CD4-positive, alpha-beta T cell (primary cell): ENCODE measurements at regions not wholly inside any gene's neighbourhood (a gene's known extent, or its start where the extent isn't known, plus 50 kb on each side); places are given as distances from the start of the nearest gene placed in this dataset.
"Not testable (repeated sequence)": the region's sequence is repeated elsewhere in the genome, so short reads cannot be mapped to it uniquely, and the experiment has no call there.

Experiments
- ATAC-seq: fragments of 200-7000 bp; cut with Tn5 transposase; one replicate; pipeline ENCODE4 v1.10.0; 2022; ENCODE audit warnings: mild to moderate bottlenecking; ENCODE audit not compliant: poor library complexity
- CTCF ChIA-PET: fragments of 350-600 bp; sonication (Branson Sonifier 250); formaldehyde crosslinking; loops from one replicate; lab custom pipeline; 2021; ENCODE audit warnings: antibody characterized with exemption, inconsistent platforms; lab: Charles Lee
- POLR2A ChIA-PET: fragments of 350-600 bp; sonication (Branson Sonifier 250); formaldehyde crosslinking; loops from one replicate; lab custom pipeline; 2021; ENCODE audit warnings: antibody characterized with exemption, inconsistent platforms; lab: Charles Lee
- DNase-seq, 14 experiments: peaks; one replicate each; pipeline ENCODE4 v3.0.0-alpha.2; 2013 to 2020; ENCODE audit warnings: mixed read lengths in 2 of 14
- H3K27ac ChIP-seq, 2 donors: one replicate each; pipeline versions ENCODE4 v1.5.1 to v1.7.0; 2013; ENCODE audit warnings: low read length in 2 of 2, low read depth in 1 of 2, mild to moderate bottlenecking in 1 of 2
- H3K27me3 ChIP-seq, 2 experiments: 1 replicate in 1 of 2; 2 replicates in 1 of 2; pipeline versions ENCODE4 v1.6.1 to v1.7.0; 2013; ENCODE audit warnings: low read length in 2 of 2, control low read depth in 1 of 2, mild to moderate bottlenecking in 1 of 2, moderate library complexity in 1 of 2; ENCODE audit not compliant: insufficient read depth in 2 of 2, control insufficient read depth in 1 of 2
- H3K36me3 ChIP-seq: one replicate; pipeline ENCODE4 v1.6.1; 2013; ENCODE audit warnings: low read length, control low read depth; ENCODE audit not compliant: insufficient read depth
- H3K4me1 ChIP-seq: one replicate; pipeline ENCODE4 v1.6.1; 2013; ENCODE audit warnings: low read length, control low read depth; ENCODE audit not compliant: insufficient read depth
- H3K4me3 ChIP-seq: one replicate; pipeline ENCODE4 v1.5.1; 2013; ENCODE audit warnings: mild to moderate bottlenecking, low read length, moderate library complexity
- H3K9me3 ChIP-seq, 2 experiments: 1 replicate in 1 of 2; 2 replicates in 1 of 2; pipeline versions ENCODE4 v1.6.1 to v1.7.0; 2013; ENCODE audit warnings: low read length in 2 of 2, mild to moderate bottlenecking in 2 of 2, control low read depth in 1 of 2, moderate library complexity in 1 of 2; ENCODE audit not compliant: control insufficient read depth in 1 of 2, insufficient read depth in 1 of 2
- H3K27ac Mint-ChIP-seq: one replicate; pipeline ENCODE4 v1.8.0; 2020; ENCODE audit warnings: mixed read lengths
- H3K27me3 Mint-ChIP-seq: one replicate; pipeline ENCODE4 v1.8.0; 2021; ENCODE audit warnings: mixed read lengths
- H3K36me3 Mint-ChIP-seq: one replicate; pipeline ENCODE4 v1.8.0; 2021; ENCODE audit warnings: low read depth, mixed read lengths
- H3K4me1 Mint-ChIP-seq: one replicate; pipeline ENCODE4 v1.8.0; 2021; ENCODE audit warnings: low read depth, mixed read lengths
- H3K4me3 Mint-ChIP-seq: one replicate; pipeline ENCODE4 v1.8.0; 2020; ENCODE audit warnings: mild to moderate bottlenecking, mixed read lengths
- H3K9me3 Mint-ChIP-seq: one replicate; pipeline ENCODE4 v1.8.0; 2020; ENCODE audit warnings: mixed read lengths
- CTCF ChIP-seq: fragments of 200-600 bp; IDR thresholded peaks from one replicate; pipeline ENCODE4 v1.8.0; 2022; ENCODE audit warnings: antibody characterized with exemption, mild to moderate bottlenecking
- intact Hi-C, 2 experiments: fragments of 100-400 bp; cut with DNase I in 1 of 2; cut with micrococcal nuclease in 1 of 2; formaldehyde crosslinking; loops; one replicate each; pipeline versions ENCODE4 v1.15.1 to v1.9.0; 2023 to 2025; cut with DNase I, micrococcal nuclease

DNA sequence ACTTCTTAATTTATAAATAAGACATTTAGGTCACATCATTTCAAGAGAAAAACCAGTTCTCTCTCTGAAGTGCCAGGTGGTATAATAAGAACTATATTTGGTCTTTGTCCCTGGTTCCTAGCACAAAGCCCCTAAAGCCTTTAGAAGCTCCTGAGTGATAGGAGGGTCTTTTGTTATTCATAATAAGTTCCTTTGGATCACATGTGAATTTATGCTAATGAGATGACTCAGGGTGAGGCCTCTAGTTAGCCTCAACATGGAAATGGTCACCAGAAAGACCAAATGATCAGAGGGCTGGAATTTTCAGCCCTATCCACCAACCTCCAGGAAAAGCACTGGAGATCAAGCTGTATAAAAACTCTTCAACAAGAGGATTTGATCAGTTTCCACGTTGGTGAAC is 68.1 kb upstream of the BLTP1 start:
- CTCF ChIA-PET = no interaction called here
- no peak for DNase-seq
- no peaks in the 10 kb centered on the region for H3K4me1 ChIP-seq
- H3K27ac Mint-ChIP-seq = no peak overlapping the region
- H3K36me3 ChIP-seq = no peaks in the 10 kb centered on the region
- H3K4me1 Mint-ChIP-seq = no peaks in the 10 kb centered on the region
- no peaks in the 10 kb centered on the region for H3K27me3 ChIP-seq
- POLR2A ChIA-PET = no interaction called here
- H3K4me3 ChIP-seq = no peak overlapping the region
- no peak overlapping the region for H3K27ac ChIP-seq
- no peak overlapping the region for H3K4me3 Mint-ChIP-seq
- peaks cover 8% of the 10 kb centered on the region for H3K27me3 Mint-ChIP-seq
- ATAC-seq = no peak
- no peaks in the 10 kb centered on the region for H3K9me3 Mint-ChIP-seq
- intact Hi-C loops = no loop called here
- TF ChIP-seq CTCF = no peak
- no peaks in the 10 kb centered on the region for H3K9me3 ChIP-seq
- H3K36me3 Mint-ChIP-seq = no peaks in the 10 kb centered on the region

- H3K9me3 Mint-ChIP-seq = no peaks in the 10 kb centered on the region
- intact Hi-C loops = no loop called here
- CTCF ChIA-PET = no interaction called here
Measured at GRCh38 chr4:122083351-122083750, 68.8 kb upstream of the BLTP1 start.

GRCh38 chr4:122082661-122083060 is 69.5 kb upstream of the BLTP1 start:
- Mint-ChIP-seq H3K27ac (no peak overlapping the region), H3K4me3 (no peak overlapping the region), H3K36me3 (no peaks in the 10 kb centered on the region), H3K9me3 (no peaks in the 10 kb centered on the region), H3K27me3 (peaks cover 8% of the 10 kb centered on the region), H3K4me1 (no peaks in the 10 kb centered on the region)
- no peak for TF ChIP-seq CTCF
- Histone ChIP-seq H3K36me3 (no peaks in the 10 kb centered on the region), H3K4me1 (no peaks in the 10 kb centered on the region), H3K4me3 (no peak overlapping the region), H3K27me3 (no peaks in the 10 kb centered on the region), H3K27ac (no peak overlapping the region), H3K9me3 (no peaks in the 10 kb centered on the region)
- DNase-seq (no peak), ATAC-seq (no peak)
- ChIA-PET CTCF (no interaction called here), POLR2A (interaction anchor here (0.6 kb wide), 1 partner anchor 276 kb away, joined by 5 read pairs; no protein-coding TSS in a partner anchor)
- intact Hi-C loops = no loop called here

More at GRCh38 chr4:122083351-122083750, 68.8 kb upstream of the BLTP1 start:
- Mint-ChIP-seq H3K27me3 (peaks cover 8% of the 10 kb centered on the region), H3K4me1 (no peaks in the 10 kb centered on the region), H3K27ac (no peak overlapping the region), H3K4me3 (no peak overlapping the region), H3K36me3 (no peaks in the 10 kb centered on the region)
- Histone ChIP-seq H3K9me3 (no peaks in the 10 kb centered on the region), H3K4me3 (no peak overlapping the region), H3K27me3 (no peaks in the 10 kb centered on the region), H3K36me3 (no peaks in the 10 kb centered on the region), H3K4me1 (no peaks in the 10 kb centered on the region), H3K27ac (no peak overlapping the region)
- no peak for TF ChIP-seq CTCF
- ATAC-seq (no peak), DNase-seq (no peak)
- POLR2A ChIA-PET = no interaction called here

- H3K9me3 Mint-ChIP-seq, H3K4me1 ChIP-seq, H3K36me3 Mint-ChIP-seq, H3K27ac Mint-ChIP-seq, ATAC-seq, H3K36me3 ChIP-seq, CTCF ChIA-PET, intact Hi-C loops, H3K4me1 Mint-ChIP-seq, H3K27me3 ChIP-seq, DNase-seq, H3K4me3 Mint-ChIP-seq, H3K4me3 ChIP-seq, POLR2A ChIA-PET, H3K27ac ChIP-seq, H3K9me3 ChIP-seq: not testable (repeated sequence)
- peaks cover 26% of the 10 kb centered on the region for H3K27me3 Mint-ChIP-seq
Measured at GRCh38 chr4:122077653-122078052, 74.5 kb upstream of the BLTP1 start.

DNA sequence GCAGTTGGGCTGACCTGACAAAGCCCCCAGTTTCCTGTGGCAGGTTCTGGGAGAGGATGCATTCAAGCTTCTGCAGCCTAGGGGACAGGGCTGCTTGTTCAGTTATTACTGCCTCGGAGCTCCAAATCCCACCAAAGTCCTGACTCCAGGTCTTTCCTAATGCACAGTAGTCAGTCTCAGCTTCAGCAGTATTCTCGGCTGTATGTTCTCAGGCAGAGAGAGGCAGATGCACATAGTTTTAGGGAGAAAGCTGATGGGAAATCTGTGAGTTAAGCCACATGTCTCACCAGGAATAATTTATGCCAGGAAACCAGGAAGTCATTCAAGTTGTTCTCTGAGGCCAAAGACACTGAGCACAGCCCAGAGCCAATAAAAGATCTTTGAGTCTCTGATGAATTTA is 75.3 kb upstream of the BLTP1 start:
- H3K4me1 ChIP-seq, H3K9me3 ChIP-seq, H3K9me3 Mint-ChIP-seq, H3K27me3 ChIP-seq, intact Hi-C loops, ATAC-seq, POLR2A ChIA-PET, H3K27ac Mint-ChIP-seq, CTCF ChIA-PET, H3K4me3 ChIP-seq, H3K27ac ChIP-seq, H3K36me3 Mint-ChIP-seq, H3K4me1 Mint-ChIP-seq, H3K36me3 ChIP-seq, DNase-seq, H3K4me3 Mint-ChIP-seq: not testable (repeated sequence)
- peaks cover 32% of the 10 kb centered on the region for H3K27me3 Mint-ChIP-seq
